Hematopoietic multipotent progenitor cell (in vitro differentiated cells): ENCODE measurements at regions not wholly inside any gene's neighbourhood (a gene's known extent, or its start where the extent isn't known, plus 50 kb on each side); places are given as distances from the start of the nearest gene placed in this dataset.
"Not testable (repeated sequence)": the region's sequence is repeated elsewhere in the genome, so short reads cannot be mapped to it uniquely, and the experiment has no call there.

Experiments
- DNase-seq, 3 donors: peaks; one replicate each; pipeline ENCODE4 v3.0.0-alpha.2; 2011 to 2015; ENCODE audit warnings: low read depth in 2 of 3, low spot score in 2 of 3

- DNase-seq: no peak
Measured at GRCh38 chr3:72660270-72661114, 187.8 kb downstream of the SHQ1 start.

- no peak for DNase-seq
Measured at GRCh38 chr3:72659596-72659995, 188.6 kb downstream of the SHQ1 start.

GRCh38 chr3:72659188-72659587 lies 189.1 kb downstream of the SHQ1 start:
- DNase-seq: no peak

- no peak for DNase-seq
Measured at GRCh38 chr3:72658466-72659100, 189.7 kb downstream of the SHQ1 start.

GRCh38 chr3:72657666-72658065 lies 190.6 kb downstream of the SHQ1 start:
- peak; percentile 22 to 83 (median 56) for DNase-seq

- no peak for DNase-seq
Measured at GRCh38 chr3:72655723-72656122, 192.5 kb downstream of the SHQ1 start.

- DNase-seq: no peak
Measured at GRCh38 chr3:72655131-72655551, 193.1 kb downstream of the SHQ1 start.

- DNase-seq: no peak
Measured at GRCh38 chr3:72652395-72652794, 195.8 kb downstream of the SHQ1 start.

GRCh38 chr3:72651498-72651897 lies 196.7 kb downstream of the SHQ1 start:
- DNase-seq: no peak

GRCh38 chr3:72646263-72646662 lies 202.0 kb downstream of the SHQ1 start:
- no peak for DNase-seq

- not testable (repeated sequence) for DNase-seq
Measured at GRCh38 chr3:72643635-72644034, 204.6 kb downstream of the SHQ1 start.

GRCh38 chr3:72641684-72642083 lies 206.6 kb downstream of the SHQ1 start:
- no peak for DNase-seq

- DNase-seq: no peak
Measured at GRCh38 chr3:72641072-72641471, 207.2 kb downstream of the SHQ1 start.

- DNase-seq: peak in 2 of 3 donors; percentile 63 to 82
Measured at GRCh38 chr3:72636969-72637597, 211.2 kb downstream of the SHQ1 start.

GRCh38 chr3:72635551-72635950 lies 212.7 kb downstream of the SHQ1 start:
- no peak for DNase-seq

- DNase-seq: no peak
Measured at GRCh38 chr3:72634128-72634527, 214.1 kb downstream of the SHQ1 start.

- no peak for DNase-seq
Measured at GRCh38 chr3:72633534-72633933, 214.7 kb downstream of the SHQ1 start.

GRCh38 chr3:72633121-72633520 lies 215.1 kb downstream of the SHQ1 start:
- no peak for DNase-seq

GRCh38 chr3:72632129-72632528 lies 216.1 kb downstream of the SHQ1 start:
- no peak for DNase-seq

GRCh38 chr3:72630969-72631344 lies 217.3 kb downstream of the SHQ1 start:
- no peak for DNase-seq

GRCh38 chr3:72630327-72630968 lies 217.8 kb downstream of the SHQ1 start:
- no peak for DNase-seq
